ENCODE measurements at regions not wholly inside any gene's neighbourhood (a gene's known extent, or its start where the extent isn't known, plus 50 kb on each side); places are given as distances from the start of the nearest gene placed in this dataset.

DNA sequence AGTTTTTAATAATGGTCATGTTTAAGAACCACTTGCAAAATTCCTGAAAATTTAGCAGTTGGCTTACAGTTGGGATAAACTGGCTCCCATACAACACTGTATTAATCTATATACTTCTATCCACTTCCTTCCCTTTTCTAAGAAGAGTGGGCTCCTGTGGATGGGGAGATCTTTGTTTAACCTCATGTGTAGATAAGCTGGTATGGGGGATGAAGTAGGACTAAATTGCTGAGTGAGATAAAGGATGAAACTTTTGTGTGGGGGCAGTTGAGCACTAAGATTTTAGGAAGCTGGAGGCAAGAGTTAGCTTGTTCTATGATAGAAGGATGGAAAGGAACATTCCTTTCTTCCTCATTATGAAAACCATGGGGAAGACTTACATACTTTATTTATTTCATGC is 54.6 kb upstream of the ATP8A1 start:
- TF ChIP-seq, protein P1, sequence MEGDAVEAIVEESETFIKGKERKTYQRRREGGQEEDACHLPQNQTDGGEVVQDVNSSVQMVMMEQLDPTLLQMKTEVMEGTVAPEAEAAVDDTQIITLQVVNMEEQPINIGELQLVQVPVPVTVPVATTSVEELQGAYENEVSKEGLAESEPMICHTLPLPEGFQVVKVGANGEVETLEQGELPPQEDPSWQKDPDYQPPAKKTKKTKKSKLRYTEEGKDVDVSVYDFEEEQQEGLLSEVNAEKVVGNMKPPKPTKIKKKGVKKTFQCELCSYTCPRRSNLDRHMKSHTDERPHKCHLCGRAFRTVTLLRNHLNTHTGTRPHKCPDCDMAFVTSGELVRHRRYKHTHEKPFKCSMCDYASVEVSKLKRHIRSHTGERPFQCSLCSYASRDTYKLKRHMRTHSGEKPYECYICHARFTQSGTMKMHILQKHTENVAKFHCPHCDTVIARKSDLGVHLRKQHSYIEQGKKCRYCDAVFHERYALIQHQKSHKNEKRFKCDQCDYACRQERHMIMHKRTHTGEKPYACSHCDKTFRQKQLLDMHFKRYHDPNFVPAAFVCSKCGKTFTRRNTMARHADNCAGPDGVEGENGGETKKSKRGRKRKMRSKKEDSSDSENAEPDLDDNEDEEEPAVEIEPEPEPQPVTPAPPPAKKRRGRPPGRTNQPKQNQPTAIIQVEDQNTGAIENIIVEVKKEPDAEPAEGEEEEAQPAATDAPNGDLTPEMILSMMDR (IDR thresholded peaks at IDR 0.05) = no peak
- TF ChIP-seq POLR2A (IDR thresholded peaks at IDR 0.05) = no peak

Measured in Peyer's patch (tissue), 4 donors.